SK-N-SH treated with all-trans-retinoic acid at 6 μM for 48 hours (cell line): ENCODE measurements at regions not wholly inside any gene's neighbourhood (a gene's known extent, or its start where the extent isn't known, plus 50 kb on each side); places are given as distances from the start of the nearest gene placed in this dataset.
"Not testable (repeated sequence)": the region's sequence is repeated elsewhere in the genome, so short reads cannot be mapped to it uniquely, and the experiment has no call there.

Experiments
- ATAC-seq: fragments of 200-7000 bp; cut with Tn5 transposase; 3 replicates; pipeline ENCODE4 v1.9.1; 2020; ENCODE audit warnings: mild to moderate bottlenecking, moderate library complexity
- CREB5 ChIP-seq: fragments of 250-450 bp; sonication (Bioruptor Pico); IDR thresholded peaks from 2 replicates; pipeline ENCODE4 v1.5.1; 2020; ENCODE audit warnings: low read depth, mild to moderate bottlenecking, moderate library complexity
- CSDC2 ChIP-seq: fragments of 250-450 bp; sonication (Bioruptor Pico); IDR thresholded peaks from 2 replicates; pipeline ENCODE4 v1.5.0; 2020; ENCODE audit warnings: mild to moderate bottlenecking, moderate library complexity
- CSRNP3 ChIP-seq: fragments of 250-450 bp; sonication (Bioruptor Pico); IDR thresholded peaks from 2 replicates; pipeline ENCODE4 v1.5.1; 2021; ENCODE audit warnings: mild to moderate bottlenecking, moderate library complexity
- ESRRG ChIP-seq: fragments of 250-450 bp; sonication (Bioruptor Pico); IDR thresholded peaks from 2 replicates; pipeline ENCODE4 v1.6.1; 2021; ENCODE audit warnings: mild to moderate bottlenecking
- ISL1 ChIP-seq: fragments of 250-450 bp; sonication (Bioruptor Pico); IDR thresholded peaks from 2 replicates; pipeline ENCODE4 v2.1.2; 2022; ENCODE audit warnings: mild to moderate bottlenecking, moderate library complexity
- OSR1 ChIP-seq: fragments of 250-450 bp; sonication (Bioruptor Pico); IDR thresholded peaks from 2 replicates; pipeline ENCODE4 v1.8.0; 2022; ENCODE audit warnings: moderate library complexity, mild to moderate bottlenecking, inconsistent platforms
- PATZ1 ChIP-seq: fragments of 250-450 bp; sonication (Bioruptor Pico); IDR thresholded peaks from 2 replicates; pipeline ENCODE4 v1.8.0; 2020; ENCODE audit warnings: mild to moderate bottlenecking, moderate library complexity, borderline replicate concordance
- POU6F1 ChIP-seq: fragments of 250-450 bp; sonication (Bioruptor Pico); IDR thresholded peaks from 2 replicates; pipeline ENCODE4 v1.8.0; 2021; ENCODE audit warnings: low read depth, mild to moderate bottlenecking, moderate library complexity, borderline replicate concordance
- PPARA ChIP-seq: fragments of 250-450 bp; sonication (Bioruptor Pico); IDR thresholded peaks from 2 replicates; pipeline ENCODE4 v1.5.0; 2020; ENCODE audit warnings: mild to moderate bottlenecking, borderline replicate concordance
- RARB ChIP-seq: fragments of 250-450 bp; sonication (Bioruptor Pico); IDR thresholded peaks from 2 replicates; pipeline ENCODE4 v1.8.0; 2021; ENCODE audit warnings: mild to moderate bottlenecking, moderate library complexity
- SNAI2 ChIP-seq: fragments of 250-450 bp; sonication (Bioruptor Pico); IDR thresholded peaks from 2 replicates; pipeline ENCODE4 v1.5.0; 2020; ENCODE audit warnings: mild to moderate bottlenecking, moderate library complexity
- TCF4 ChIP-seq: fragments of 250-450 bp; sonication (Bioruptor Pico); IDR thresholded peaks from 2 replicates; pipeline ENCODE4 v1.8.0; 2021; ENCODE audit warnings: mild to moderate bottlenecking, moderate library complexity, borderline replicate concordance
- TSHZ2 ChIP-seq: fragments of 250-450 bp; sonication (Bioruptor Pico); IDR thresholded peaks from 2 replicates; pipeline ENCODE4 v1.5.0; 2020; ENCODE audit warnings: mild to moderate bottlenecking, moderate library complexity
- ZC3H10 ChIP-seq: fragments of 250-450 bp; sonication (Bioruptor Pico); IDR thresholded peaks from 2 replicates; pipeline ENCODE4 v1.5.1; 2021; ENCODE audit warnings: mild to moderate bottlenecking, moderate library complexity
- ZNF565 ChIP-seq: fragments of 450-650 bp; formaldehyde crosslinking; conservative IDR thresholded peaks from 2 replicates; pipeline ENCODE4 v1.5.0; 2020; ENCODE audit warnings: low read depth, mild to moderate bottlenecking, moderate library complexity
- ZNF70 ChIP-seq: fragments of 450-650 bp; formaldehyde crosslinking; IDR thresholded peaks from 2 replicates; pipeline ENCODE4 v1.5.0; 2020; ENCODE audit warnings: mild to moderate bottlenecking, moderate library complexity
- ZNF8 ChIP-seq: fragments of 450-650 bp; formaldehyde crosslinking; IDR thresholded peaks from 2 replicates; pipeline ENCODE4 v1.5.0; 2020; ENCODE audit warnings: mild to moderate bottlenecking, moderate library complexity

GRCh38 chr2:107146181-107146580 is 260.2 kb upstream of the ST6GAL2 start:
- TF ChIP-seq TCF4 (CRISPR knock-in tag) (no peak), SNAI2 (CRISPR knock-in tag) (no peak), PATZ1 (CRISPR knock-in tag) (no peak), ZNF8 (no peak), ZNF70 (CRISPR knock-in tag) (no peak), TSHZ2 (CRISPR knock-in tag) (no peak), ZC3H10 (CRISPR knock-in tag) (no peak), ZNF565 (CRISPR knock-in tag) (no peak), PPARA (CRISPR knock-in tag) (no peak), RARB (CRISPR knock-in tag) (no peak)
- no peak for ATAC-seq

- ATAC-seq: not testable (repeated sequence)
Observed at GRCh38 chr2:107146645-107147044, 260.7 kb upstream of the ST6GAL2 start.

- ATAC-seq: no peak
- no peak for TF ChIP-seq ZNF8
- no peak for TF ChIP-seq TSHZ2 (CRISPR knock-in tag)
- TF ChIP-seq CSDC2: no peak
- no peak for TF ChIP-seq OSR1 (CRISPR knock-in tag)
- TF ChIP-seq POU6F1 (CRISPR knock-in tag): no peak
- TF ChIP-seq TCF4 (CRISPR knock-in tag): no peak
- TF ChIP-seq ZNF70 (CRISPR knock-in tag): no peak
- TF ChIP-seq CREB5 (CRISPR knock-in tag): no peak
- TF ChIP-seq CSRNP3 (CRISPR knock-in tag): no peak
- TF ChIP-seq ISL1 (CRISPR knock-in tag): no peak
- no peak for TF ChIP-seq SNAI2 (CRISPR knock-in tag)
- TF ChIP-seq ZNF565 (CRISPR knock-in tag): no peak
- no peak for TF ChIP-seq PATZ1 (CRISPR knock-in tag)
- no peak for TF ChIP-seq PPARA (CRISPR knock-in tag)
- no peak for TF ChIP-seq ESRRG (CRISPR knock-in tag)
Observed at GRCh38 chr2:107148055-107148454, 262.1 kb upstream of the ST6GAL2 start.
